H1 (cell line): ENCODE measurements at regions not wholly inside any gene's neighbourhood (a gene's known extent, or its start where the extent isn't known, plus 50 kb on each side); places are given as distances from the start of the nearest gene placed in this dataset.

Experiments used
- CTCF ChIA-PET: fragments of 300-600 bp; sonication (Branson Sonifier 250); formaldehyde crosslinking; loops from one replicate; lab custom pipeline; 2021; ENCODE audit not compliant: partially characterized antibody; lab: Charles Lee
- POLR2A ChIA-PET: fragments of 300-600 bp; sonication (Branson Sonifier 250); formaldehyde crosslinking; loops from one replicate; lab custom pipeline; 2021; ENCODE audit warnings: inconsistent platforms; ENCODE audit not compliant: partially characterized antibody; lab: Charles Lee
- DNase-seq, 2 experiments: peaks; one replicate each; pipeline versions ENCODE4 v3.0.0 to v3.0.0-alpha.2; 2010 to 2022; ENCODE audit warnings: low spot score in 2 of 2, low read depth in 1 of 2, mixed read lengths in 1 of 2
- FAIRE-seq: peaks from 2 replicates; lab custom pipeline; 2011; peaks lifted over from hg19 to GRCh38; lab: Jason Lieb, UNC
- H2AFZ ChIP-seq: 2 replicates; pipeline ENCODE4 v1.8.1; 2012; ENCODE audit warnings: low read length, inconsistent platforms
- H2AK5ac ChIP-seq: 2 replicates; pipeline ENCODE4 v1.6.1; 2013; ENCODE audit warnings: low read depth, low read length
- H2BK120ac ChIP-seq: replicated peaks from 2 replicates; pipeline ENCODE3; 2013; ENCODE audit warnings: low read depth, low read length, inconsistent platforms
- H2BK12ac ChIP-seq: 2 replicates; pipeline ENCODE4 v1.6.1; 2013; ENCODE audit warnings: low read depth, low read length
- H2BK15ac ChIP-seq: 2 replicates; pipeline ENCODE4 v1.6.1; 2013; ENCODE audit warnings: low read length
- H2BK20ac ChIP-seq: 2 replicates; pipeline ENCODE4 v1.6.1; 2013; ENCODE audit warnings: low read length
- H2BK5ac ChIP-seq: 2 replicates; pipeline ENCODE4 v1.6.1; 2013; ENCODE audit warnings: low read depth, low read length
- H3K14ac ChIP-seq: 2 replicates; pipeline ENCODE4 v1.6.1; 2013; ENCODE audit warnings: inconsistent platforms; ENCODE audit not compliant: insufficient read length
- H3K18ac ChIP-seq: 2 replicates; pipeline ENCODE4 v1.6.1; 2013; ENCODE audit warnings: low read length; ENCODE audit errors: extremely low read depth
- H3K23ac ChIP-seq: 2 replicates; pipeline ENCODE4 v1.6.1; 2013; ENCODE audit warnings: inconsistent platforms; ENCODE audit not compliant: insufficient read length
- H3K23me2 ChIP-seq: 2 replicates; pipeline ENCODE4 v1.6.1; 2013; ENCODE audit warnings: low read depth, low read length
- H3K27ac ChIP-seq: 2 replicates; pipeline ENCODE4 v1.6.1; 2011; ENCODE audit warnings: low read depth, low read length, inconsistent platforms
- H3K27me3 ChIP-seq, 4 experiments: replicated peaks in 1 of 4; 1 replicate in 1 of 4; 2 replicates in 3 of 4; pipeline versions ENCODE4 v1.6.1 to v1.8.1; 2011 to 2013; ENCODE audit warnings: low read length in 3 of 4, mild to moderate bottlenecking in 3 of 4, inconsistent platforms in 2 of 4, mixed read lengths in 2 of 4, moderate library complexity in 1 of 4; ENCODE audit not compliant: control insufficient read depth in 3 of 4, insufficient read depth in 3 of 4; ENCODE audit errors: extremely low read depth in 1 of 4
- H3K36me3 ChIP-seq, 4 experiments: 2 replicates each; pipeline versions ENCODE4 v1.6.1 to v1.8.1; 2011 to 2013; ENCODE audit warnings: mild to moderate bottlenecking in 4 of 4, low read length in 3 of 4, moderate library complexity in 2 of 4, control low read depth in 1 of 4, inconsistent platforms in 1 of 4; ENCODE audit not compliant: insufficient read depth in 4 of 4, control insufficient read depth in 2 of 4
- H3K4ac ChIP-seq: replicated peaks from 2 replicates; pipeline ENCODE3; 2013; ENCODE audit warnings: low read length, low read depth, mixed read lengths, inconsistent platforms; ENCODE audit not compliant: insufficient read length
- H3K4me1 ChIP-seq, 4 experiments: replicated peaks in 1 of 4; 1 replicate in 1 of 4; 2 replicates in 3 of 4; pipeline versions ENCODE4 v1.6.1 to v1.8.1; 2011 to 2013; ENCODE audit warnings: low read length in 3 of 4, inconsistent platforms in 2 of 4, mixed read lengths in 1 of 4; ENCODE audit not compliant: insufficient read depth in 4 of 4, control insufficient read depth in 3 of 4
- H3K4me2 ChIP-seq, 2 experiments: 2 replicates each; pipeline versions ENCODE4 v1.6.1 to v1.8.1; 2011 to 2013; ENCODE audit warnings: low read depth in 2 of 2, low read length in 2 of 2, control low read depth in 1 of 2, inconsistent platforms in 1 of 2, mild to moderate bottlenecking in 1 of 2; ENCODE audit not compliant: insufficient read depth in 1 of 2
- H3K4me3 ChIP-seq, 4 experiments: fragments of 200-600, 300-600 bp in 1 of 4; sonication (generic), shearing (Covaris generic), sonication (Bioruptor Twin) in 1 of 4; 2 replicates each; pipeline versions ENCODE4 v1.5.1 to v1.8.1; 2011 to 2016; ENCODE audit warnings: low read length in 4 of 4, low read depth in 3 of 4, control low read depth in 2 of 4, inconsistent platforms in 2 of 4, mild to moderate bottlenecking in 2 of 4, mixed read lengths in 1 of 4, moderate library complexity in 1 of 4; ENCODE audit not compliant: insufficient read depth in 2 of 4; ENCODE audit errors: extremely low read depth in 1 of 4
- H3K56ac ChIP-seq: replicated peaks from 2 replicates; pipeline ENCODE3; 2013; ENCODE audit warnings: low read depth, mild to moderate bottlenecking, mixed read lengths, low read length, inconsistent platforms; ENCODE audit not compliant: insufficient read length
- H3K79me1 ChIP-seq: 2 replicates; pipeline ENCODE4 v1.6.1; 2013; ENCODE audit warnings: low read depth, low read length, control low read depth
- H3K79me2 ChIP-seq, 2 experiments: 2 replicates each; pipeline versions ENCODE4 v1.6.1 to v1.8.1; 2012 to 2013; ENCODE audit warnings: low read length in 2 of 2, mild to moderate bottlenecking in 2 of 2, inconsistent platforms in 1 of 2; ENCODE audit not compliant: insufficient read depth in 2 of 2, control insufficient read depth in 1 of 2
- H3K9ac ChIP-seq, 4 experiments: replicated peaks in 1 of 4; 1 replicate in 1 of 4; 2 replicates in 3 of 4; pipeline versions ENCODE4 v1.6.1 to v1.8.1; 2011 to 2013; ENCODE audit warnings: low read depth in 3 of 4, low read length in 3 of 4, control low read depth in 2 of 4, mild to moderate bottlenecking in 2 of 4, moderate library complexity in 2 of 4, inconsistent platforms in 1 of 4; ENCODE audit errors: extremely low read depth in 1 of 4
- H3K9me3 ChIP-seq, 2 experiments: 2 replicates each; pipeline versions ENCODE4 v1.6.1 to v1.8.1; 2012 to 2013; ENCODE audit warnings: mild to moderate bottlenecking in 2 of 2, moderate library complexity in 2 of 2, control low read depth in 1 of 2, inconsistent platforms in 1 of 2, low read depth in 1 of 2, low read length in 1 of 2, mixed read lengths in 1 of 2; ENCODE audit not compliant: insufficient read depth in 2 of 2
- H4K20me1 ChIP-seq, 2 experiments: replicated peaks in 1 of 2; 2 replicates each; pipeline versions ENCODE3 to v1.8.1; 2011 to 2013; ENCODE audit warnings: inconsistent platforms in 2 of 2, low read length in 2 of 2, mild to moderate bottlenecking in 1 of 2; ENCODE audit not compliant: insufficient read depth in 2 of 2, control insufficient read depth in 1 of 2
- H4K5ac ChIP-seq: 2 replicates; pipeline ENCODE4 v1.6.1; 2013; ENCODE audit warnings: low read length, low read depth, mixed read lengths, inconsistent platforms; ENCODE audit not compliant: insufficient read length
- H4K8ac ChIP-seq: 2 replicates; pipeline ENCODE4 v1.8.0; 2013; ENCODE audit warnings: mild to moderate bottlenecking, moderate library complexity, low read length, inconsistent platforms; ENCODE audit not compliant: insufficient read depth; ENCODE audit errors: extremely low read depth
- H4K91ac ChIP-seq: replicated peaks from 2 replicates; pipeline ENCODE3; 2013; ENCODE audit warnings: low read length, mixed read lengths, inconsistent platforms; ENCODE audit not compliant: insufficient read length
- BACH1 ChIP-seq: IDR thresholded peaks from 2 replicates; pipeline ENCODE4 v1.6.1; 2012; ENCODE audit warnings: low read length, improper control_type of control experiment
- CTCF ChIP-seq, 3 experiments: IDR thresholded peaks; 1 replicate in 2 of 3; 2 replicates in 1 of 3; pipeline versions ENCODE4 v1.5.1 to v1.6.1; 2011; ENCODE audit warnings: low read length in 3 of 3, mild to moderate bottlenecking in 3 of 3, inconsistent platforms in 2 of 3, low read depth in 1 of 3, moderate library complexity in 1 of 3; ENCODE audit not compliant: insufficient read depth in 1 of 3; ENCODE audit errors: control extremely low read depth in 1 of 3
- EP300 ChIP-seq, 2 experiments: IDR thresholded peaks; 1 replicate in 1 of 2; 2 replicates in 1 of 2; pipeline ENCODE4 v1.6.1; 2011 to 2012; ENCODE audit warnings: low read depth in 2 of 2, low read length in 2 of 2, mild to moderate bottlenecking in 2 of 2, borderline replicate concordance in 1 of 2, inconsistent platforms in 1 of 2, moderate library complexity in 1 of 2
- GTF2F1 ChIP-seq: IDR thresholded peaks from 2 replicates; pipeline ENCODE4 v1.6.1; 2012; ENCODE audit warnings: low read depth, low read length, improper control_type of control experiment, borderline replicate concordance
- WGBS, 2 experiments: shearing (Covaris generic) in 1 of 2; methylation state at CpG; one replicate each; pipeline versions ENCODE4 v1.1.6 to v1.1.7; 2013 to 2015; ENCODE audit warnings: low lambda C conversion rate in 2 of 2, mixed read lengths in 2 of 2, inconsistent platforms in 1 of 2, low coverage in 1 of 2, missing lambda C conversion rate in 1 of 2; ENCODE audit not compliant: insufficient replicate concordance in 2 of 2, insufficient coverage in 1 of 2, insufficient read length in 1 of 2; ENCODE audit errors: extremely low coverage in 1 of 2, missing lambda C conversion rate in 1 of 2; 5-methylcytosine and 5-hydroxymethylcytosine counted together

GRCh38 chr10:125535559-125535958 is 147.4 kb downstream of the TEX36 start:
- Histone ChIP-seq H3K36me3 (no peaks in the 10 kb centered on the region), H2BK12ac (no peak overlapping the region), H2BK120ac (no peak overlapping the region), H2AK5ac (no peak overlapping the region), H3K9me3 (no peaks in the 10 kb centered on the region), H4K91ac (peak overlapping the region; percentile 29), H2AFZ (no peak overlapping the region; the same call in 1 of the 2 replicates), H4K8ac (no peak overlapping the region), H3K27me3 (no peaks in the 10 kb centered on the region), H2BK20ac (no peak overlapping the region), H3K9ac (no peak overlapping the region), H3K4me1 (no peaks in the 10 kb centered on the region), H3K4ac (no peak overlapping the region), H4K20me1 (no peaks in the 10 kb centered on the region), H3K14ac (no peak overlapping the region), H3K4me3 (no peak overlapping the region), H3K23ac (no peak overlapping the region), H2BK5ac (no peak overlapping the region), H3K79me2 (no peaks in the 10 kb centered on the region), H3K18ac (no peak overlapping the region), H3K56ac (no peak overlapping the region), H3K79me1 (no peaks in the 10 kb centered on the region), H4K5ac (no peak overlapping the region), H3K23me2 (no peaks in the 10 kb centered on the region), H2BK15ac (no peak overlapping the region), H3K27ac (no peak overlapping the region), H3K4me2 (no peak overlapping the region)
- ChIA-PET CTCF (interaction anchor here (1.2 to 4.0 kb wide), 3 partner anchors 11 to 88 kb away, joined by 6 to 16 read pairs (median 8); no protein-coding TSS in a partner anchor), POLR2A (no interaction called here)
- no peak for FAIRE-seq
- DNase-seq: no peak
- 87% methylated on average over 8 of the region's 8 CpGs; no CpG with 5 or more reads in 1 of the 2 experiments for WGBS, 2 experiments
- TF ChIP-seq CTCF (IDR thresholded peaks at IDR 0.05; ENCODE audit: control extremely low read depth in 1 of 3, insufficient read depth in 1 of 3, low read depth in 1 of 3, low read length in 3 of 3) (no peak), EP300 (IDR thresholded peaks at IDR 0.05; ENCODE audit: borderline replicate concordance in 1 of 2, low read depth in 2 of 2, low read length in 2 of 2) (no peak), BACH1 (no peak), GTF2F1 (no peak)
